Eye (tissue), 1 donor: ENCODE measurements at regions not wholly inside any gene's neighbourhood (a gene's known extent, or its start where the extent isn't known, plus 50 kb on each side); places are given as distances from the start of the nearest gene placed in this dataset.

Experiments
- DNase-seq: peaks from one replicate; pipeline ENCODE4 v3.0.0-alpha.2; 2015

GRCh38 chr18:64539847-64540246, 391.0 kb upstream of the LINC00305 start:
- DNase-seq: no peak

DNA sequence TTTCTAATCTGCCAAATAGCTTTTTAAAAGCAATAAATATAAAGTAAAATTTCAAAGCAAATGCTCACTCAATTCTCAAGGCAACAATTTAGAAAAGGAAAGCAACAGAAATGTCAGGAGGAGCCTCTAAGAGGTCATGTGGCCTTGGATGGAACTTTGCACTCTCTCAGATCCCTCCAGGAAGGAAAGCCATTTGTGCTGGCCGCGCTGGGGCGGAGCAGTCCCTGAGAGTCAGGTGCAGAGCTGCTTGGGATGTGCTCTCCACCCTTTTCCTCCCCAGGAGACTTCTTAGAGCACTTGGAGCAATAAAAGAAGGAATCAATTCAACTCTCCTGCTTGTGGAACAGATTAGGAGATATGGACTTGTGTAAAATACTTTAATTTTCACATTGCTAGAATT, 379.8 kb upstream of the LINC00305 start:
- no peak for DNase-seq

DNA sequence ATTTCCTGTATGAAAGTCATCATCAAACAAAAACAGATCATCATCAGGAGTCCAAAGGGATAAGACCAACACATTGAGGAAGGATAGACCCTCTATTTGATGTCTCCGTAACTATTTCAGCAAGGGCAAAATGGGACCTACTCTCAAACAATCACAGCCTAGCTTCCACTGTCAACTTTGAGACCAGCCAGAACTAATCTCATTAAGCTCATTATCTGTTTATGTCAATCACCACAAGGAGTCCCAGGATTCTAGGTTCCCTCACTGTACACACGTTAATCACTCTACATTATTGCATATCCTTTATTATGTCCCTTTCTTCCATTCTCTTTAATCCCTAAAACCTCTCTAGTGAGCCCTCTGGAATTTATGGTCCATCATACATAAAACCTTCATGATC, 370.3 kb upstream of the LINC00305 start:
- DNase-seq: peak; percentile 62

GRCh38 chr18:64518191-64518590, 369.3 kb upstream of the LINC00305 start:
- no peak for DNase-seq

GRCh38 chr18:64513401-64513800, 364.5 kb upstream of the LINC00305 start:
- DNase-seq: no peak

GRCh38 chr18:64490207-64490606, 341.3 kb upstream of the LINC00305 start:
- DNase-seq: no peak

GRCh38 chr18:64488698-64489097, 339.8 kb upstream of the LINC00305 start:
- no peak for DNase-seq

- DNase-seq: no peak
These were observed 325.9 kb upstream of the LINC00305 start for GRCh38 chr18:64474773-64475172.

GRCh38 chr18:64474255-64474654, 325.4 kb upstream of the LINC00305 start:
- no peak for DNase-seq

DNA sequence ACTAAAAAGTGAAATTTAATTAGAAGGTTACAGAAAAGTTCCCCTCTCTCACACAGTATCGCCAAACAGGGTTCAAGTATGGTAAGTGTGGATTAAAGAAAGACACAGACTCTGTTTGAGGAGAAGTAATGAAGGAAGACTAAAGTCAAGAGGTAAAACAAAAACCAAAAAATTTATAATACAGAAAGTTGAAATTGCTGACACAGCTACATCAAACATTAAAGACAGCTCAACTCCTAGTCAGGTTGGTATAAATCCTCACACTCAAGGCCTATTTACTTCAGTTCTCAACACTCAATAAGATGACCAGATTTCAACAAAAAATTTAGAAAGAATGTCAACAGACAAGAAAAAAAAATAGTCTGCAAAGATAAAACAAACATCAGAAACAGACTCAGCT, 300.5 kb upstream of the LINC00305 start:
- DNase-seq: no peak

GRCh38 chr18:64444819-64445218, 295.9 kb upstream of the LINC00305 start:
- no peak for DNase-seq

GRCh38 chr18:64438178-64438577, 289.3 kb upstream of the LINC00305 start:
- no peak for DNase-seq

DNA sequence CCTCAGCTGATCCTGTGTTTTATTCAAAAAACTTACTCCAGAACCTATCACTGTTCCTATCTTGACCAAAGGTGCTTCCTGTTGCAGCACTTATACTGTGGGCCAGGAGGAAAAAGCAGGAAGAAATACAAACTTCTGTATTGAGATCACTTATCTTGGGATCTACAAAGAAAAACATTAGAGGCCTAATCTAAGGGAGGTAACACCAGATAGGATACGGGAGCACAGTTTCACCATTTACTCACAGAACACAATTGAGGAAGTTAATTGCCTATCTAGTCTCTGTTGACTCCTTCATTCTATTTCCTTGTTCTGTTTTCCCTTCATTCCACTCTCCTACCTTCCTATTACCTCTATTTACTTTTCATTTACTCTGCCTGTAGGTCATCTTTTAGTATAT, 287.2 kb upstream of the LINC00305 start:
- no peak for DNase-seq

DNA sequence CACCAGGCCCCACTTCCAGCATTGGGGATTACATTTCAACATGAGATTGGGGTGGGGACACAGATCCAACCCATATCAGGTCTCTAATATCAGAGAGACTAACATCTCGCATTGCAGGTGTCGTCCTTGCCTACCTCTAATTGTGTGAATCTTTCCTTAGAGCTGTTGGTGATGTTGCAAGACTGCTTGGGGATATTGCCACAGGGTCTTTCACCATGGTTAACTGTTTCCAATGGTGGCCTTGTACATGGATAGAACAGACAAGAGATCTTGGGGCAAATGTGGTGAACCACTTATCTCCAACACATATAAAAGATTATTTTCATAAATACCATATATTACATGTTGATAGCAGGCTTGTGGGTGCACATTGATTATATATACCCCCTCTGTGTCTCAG, 270.3 kb upstream of the LINC00305 start:
- DNase-seq: no peak

DNA sequence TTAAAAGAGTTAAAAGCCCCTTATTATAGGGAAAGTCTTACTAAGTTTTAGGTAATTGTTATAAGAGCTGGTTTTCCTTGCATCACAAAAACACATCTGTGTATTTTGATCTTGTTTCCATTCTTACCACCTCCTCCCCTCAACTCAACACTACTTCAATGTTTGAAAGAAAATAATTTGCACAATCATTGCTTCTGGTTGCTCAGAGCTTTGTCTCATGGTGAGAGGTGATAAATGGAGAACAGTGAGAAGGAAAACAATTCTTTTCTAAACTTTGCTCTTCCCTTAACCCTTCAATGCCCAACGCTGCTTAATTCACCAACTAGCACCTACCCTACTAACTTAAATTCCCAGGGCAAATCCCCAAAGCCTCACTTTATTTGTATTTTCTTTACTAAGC, 268.1 kb upstream of the LINC00305 start:
- DNase-seq: no peak

GRCh38 chr18:64415218-64415617, 266.3 kb upstream of the LINC00305 start:
- no peak for DNase-seq

DNA sequence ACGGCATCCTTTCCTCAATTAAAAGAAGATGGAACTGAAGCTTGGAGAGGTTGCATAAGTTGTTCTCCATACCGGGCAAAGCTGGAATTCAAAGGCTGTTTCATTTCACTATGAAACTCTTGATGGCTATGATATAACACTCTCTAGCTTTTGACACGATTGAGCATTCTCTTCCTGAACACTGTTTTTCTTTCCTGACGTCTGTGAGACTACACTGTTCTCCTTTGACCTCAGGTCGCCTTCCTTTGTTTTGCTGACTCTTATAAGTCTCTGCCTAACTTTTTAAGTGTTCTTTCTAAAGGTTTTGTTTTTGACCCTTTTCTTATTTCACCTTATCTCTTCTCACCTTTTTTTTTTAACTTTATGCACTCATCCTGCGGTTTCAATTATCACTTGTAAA, 261.8 kb upstream of the LINC00305 start:
- no peak for DNase-seq

DNA sequence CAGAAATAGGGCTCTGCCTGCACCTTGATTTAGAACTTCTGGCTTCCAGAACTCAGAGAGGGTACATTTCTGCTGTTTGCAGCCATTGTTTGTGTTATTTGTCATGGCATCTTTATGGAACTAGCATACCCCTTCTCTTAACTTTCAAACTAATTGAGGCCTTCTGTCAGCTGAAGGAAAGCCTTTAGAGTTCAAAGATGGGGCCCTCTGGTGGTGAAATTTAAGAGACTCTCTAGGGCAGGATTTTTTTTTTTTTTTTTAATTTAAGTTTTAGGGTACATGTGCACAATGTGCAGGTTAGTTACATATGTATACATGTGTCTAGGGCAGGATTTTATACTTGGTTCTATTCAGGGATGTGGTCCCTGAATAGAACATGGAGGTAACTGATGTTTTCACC, 260.6 kb upstream of the LINC00305 start:
- peak; percentile 16 for DNase-seq

DNA sequence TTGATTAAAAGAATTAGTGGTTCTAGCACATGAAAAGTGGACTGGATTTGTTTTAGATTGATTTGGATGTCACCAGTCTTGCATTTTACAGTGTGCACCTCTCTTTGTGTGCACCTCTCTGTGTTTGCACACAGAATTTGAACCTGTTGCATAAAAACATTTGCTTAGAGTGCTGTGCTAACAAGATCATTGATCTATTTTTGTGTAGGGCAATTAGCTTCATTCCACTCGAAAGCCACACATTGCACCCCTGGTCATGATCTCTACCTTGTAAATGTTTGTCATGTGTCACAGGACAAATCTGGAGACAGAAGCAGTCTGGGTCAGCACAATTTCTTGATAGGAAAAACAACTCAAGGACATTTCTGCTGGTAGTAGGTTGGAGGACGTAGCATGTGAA, 258.7 kb upstream of the LINC00305 start:
- DNase-seq: no peak

DNA sequence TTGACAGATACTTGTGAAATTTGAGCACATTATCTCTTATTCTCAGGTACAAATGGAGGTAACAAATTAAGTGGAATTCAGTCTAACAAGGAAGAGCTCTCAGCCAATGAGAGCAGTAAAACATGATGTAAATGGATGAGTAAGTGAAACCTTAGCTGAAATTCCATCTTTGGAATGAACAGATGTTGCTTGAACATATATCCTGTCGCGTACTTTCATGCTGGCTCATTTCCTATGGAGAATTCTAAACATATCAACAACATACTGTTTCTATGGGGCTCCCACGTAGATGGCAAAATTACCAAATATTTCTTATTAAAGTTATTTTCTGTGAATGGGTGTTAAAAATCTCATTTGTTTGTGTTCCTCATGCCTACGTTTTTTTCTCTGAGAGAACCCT, 256.3 kb upstream of the LINC00305 start:
- DNase-seq: no peak

- no peak for DNase-seq
These were observed 255.1 kb upstream of the LINC00305 start for GRCh38 chr18:64403784-64404503.

- DNase-seq: no peak
These were observed 253.7 kb upstream of the LINC00305 start for GRCh38 chr18:64402636-64403035.

GRCh38 chr18:64401268-64402060, 252.6 kb upstream of the LINC00305 start:
- DNase-seq: no peak

GRCh38 chr18:64399566-64399965, 250.7 kb upstream of the LINC00305 start:
- DNase-seq: no peak

GRCh38 chr18:64398320-64398719, 249.4 kb upstream of the LINC00305 start:
- DNase-seq: no peak
